ENCODE measurements at regions not wholly inside any gene's neighbourhood (a gene's known extent, or its start where the extent isn't known, plus 50 kb on each side); places are given as distances from the start of the nearest gene placed in this dataset.
"Not testable (repeated sequence)": the region's sequence is repeated elsewhere in the genome, so short reads cannot be mapped to it uniquely, and the experiment has no call there.

DNA sequence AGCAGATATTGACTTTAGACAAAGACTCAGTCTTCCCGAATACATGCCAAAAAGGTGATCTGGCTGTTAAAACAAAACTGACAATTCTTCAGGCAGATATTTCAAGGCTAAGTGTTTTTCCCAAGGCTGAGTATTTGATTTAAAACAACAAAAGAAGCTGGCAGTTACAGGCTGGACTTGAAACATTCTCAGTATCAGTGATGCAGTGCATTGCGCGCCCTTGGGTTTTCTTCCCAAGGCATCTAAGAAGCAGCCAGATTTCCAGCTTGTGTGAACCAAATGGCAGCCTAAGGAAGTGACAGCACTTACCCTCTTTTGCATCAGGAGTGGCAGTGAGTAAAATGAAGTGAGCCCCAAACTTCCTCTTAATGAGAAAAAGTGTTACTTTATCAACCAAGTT, 90.0 kb upstream of the FREM3 start:
- TF ChIP-seq POLR2A (IDR thresholded peaks at IDR 0.05) = not testable (repeated sequence)
- TF ChIP-seq, protein P1, sequence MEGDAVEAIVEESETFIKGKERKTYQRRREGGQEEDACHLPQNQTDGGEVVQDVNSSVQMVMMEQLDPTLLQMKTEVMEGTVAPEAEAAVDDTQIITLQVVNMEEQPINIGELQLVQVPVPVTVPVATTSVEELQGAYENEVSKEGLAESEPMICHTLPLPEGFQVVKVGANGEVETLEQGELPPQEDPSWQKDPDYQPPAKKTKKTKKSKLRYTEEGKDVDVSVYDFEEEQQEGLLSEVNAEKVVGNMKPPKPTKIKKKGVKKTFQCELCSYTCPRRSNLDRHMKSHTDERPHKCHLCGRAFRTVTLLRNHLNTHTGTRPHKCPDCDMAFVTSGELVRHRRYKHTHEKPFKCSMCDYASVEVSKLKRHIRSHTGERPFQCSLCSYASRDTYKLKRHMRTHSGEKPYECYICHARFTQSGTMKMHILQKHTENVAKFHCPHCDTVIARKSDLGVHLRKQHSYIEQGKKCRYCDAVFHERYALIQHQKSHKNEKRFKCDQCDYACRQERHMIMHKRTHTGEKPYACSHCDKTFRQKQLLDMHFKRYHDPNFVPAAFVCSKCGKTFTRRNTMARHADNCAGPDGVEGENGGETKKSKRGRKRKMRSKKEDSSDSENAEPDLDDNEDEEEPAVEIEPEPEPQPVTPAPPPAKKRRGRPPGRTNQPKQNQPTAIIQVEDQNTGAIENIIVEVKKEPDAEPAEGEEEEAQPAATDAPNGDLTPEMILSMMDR (IDR thresholded peaks at IDR 0.05) = not testable (repeated sequence)

Data from thyroid gland (tissue), 4 donors.